DND-41 (cell line): ENCODE measurements at regions not wholly inside any gene's neighbourhood (a gene's known extent, or its start where the extent isn't known, plus 50 kb on each side); places are given as distances from the start of the nearest gene placed in this dataset.
"Not testable (repeated sequence)": the region's sequence is repeated elsewhere in the genome, so short reads cannot be mapped to it uniquely, and the experiment has no call there.

Experiments used
- ATAC-seq: fragments of 200-7000 bp; cut with Tn5 transposase; 3 replicates; pipeline ENCODE4 v1.9.1; 2021; ENCODE audit warnings: low read depth; ENCODE audit not compliant: insufficient read depth
- DNase-seq: peaks from one replicate; pipeline ENCODE4 v3.0.0-alpha.2; 2020
- H2AFZ ChIP-seq: 2 replicates; pipeline ENCODE4 v1.6.0; 2012; ENCODE audit warnings: low read depth, low read length
- H3K27ac ChIP-seq: 2 replicates; pipeline ENCODE4 v1.5.1; 2012; ENCODE audit warnings: low read length, inconsistent platforms
- H3K27me3 ChIP-seq: fragments of 200-600 bp; sonication (generic); 2 replicates; pipeline ENCODE4 v1.6.0; 2012; ENCODE audit warnings: low read length, mild to moderate bottlenecking, inconsistent platforms; ENCODE audit not compliant: insufficient read depth, poor library complexity
- H3K36me3 ChIP-seq: 2 replicates; pipeline ENCODE4 v1.5.1; 2012; ENCODE audit warnings: low read length, inconsistent platforms; ENCODE audit not compliant: insufficient read depth
- H3K4me1 ChIP-seq: 2 replicates; pipeline ENCODE4 v1.5.1; 2012; ENCODE audit warnings: mild to moderate bottlenecking, low read length; ENCODE audit not compliant: insufficient read depth
- H3K4me2 ChIP-seq: 2 replicates; pipeline ENCODE4 v1.6.0; 2012; ENCODE audit warnings: mild to moderate bottlenecking, moderate library complexity, low read length, inconsistent platforms; ENCODE audit not compliant: insufficient read depth
- H3K4me3 ChIP-seq, 2 experiments: fragments of 200-600 bp in 1 of 2; shearing (Covaris generic) in 1 of 2; 2 replicates each; pipeline ENCODE4 v1.5.1; 2012 to 2016; ENCODE audit warnings: inconsistent platforms in 2 of 2, low read length in 2 of 2, mild to moderate bottlenecking in 2 of 2, low read depth in 1 of 2, moderate library complexity in 1 of 2
- H3K79me2 ChIP-seq: 2 replicates; pipeline ENCODE4 v1.6.0; 2012; ENCODE audit warnings: low read length, inconsistent platforms; ENCODE audit not compliant: insufficient read depth
- H3K9ac ChIP-seq: 2 replicates; pipeline ENCODE4 v1.6.0; 2012; ENCODE audit warnings: low read depth, mild to moderate bottlenecking, inconsistent platforms, low read length, moderate library complexity
- H3K9me3 ChIP-seq: 2 replicates; pipeline ENCODE4 v1.5.1; 2012; ENCODE audit warnings: low read length, moderate library complexity, mild to moderate bottlenecking, inconsistent platforms; ENCODE audit not compliant: insufficient read depth, severe bottlenecking
- H4K20me1 ChIP-seq: 2 replicates; pipeline ENCODE4 v1.6.0; 2012; ENCODE audit warnings: low read length; ENCODE audit not compliant: insufficient read depth
- EZH2 ChIP-seq: IDR thresholded peaks from 3 replicates; pipeline ENCODE4 v1.6.1; 2012; ENCODE audit warnings: borderline replicate concordance, low read depth, mild to moderate bottlenecking, moderate library complexity, low read length, inconsistent platforms; ENCODE audit not compliant: severe bottlenecking
- TF ChIP-seq, protein P1 (sequence below): IDR thresholded peaks from 2 replicates; pipeline ENCODE4 v1.5.1; 2012; ENCODE audit warnings: borderline replicate concordance, low read length, moderate library complexity, mild to moderate bottlenecking; ENCODE audit not compliant: poor library complexity, severe bottlenecking; ENCODE audit errors: extremely low read depth

DNA sequence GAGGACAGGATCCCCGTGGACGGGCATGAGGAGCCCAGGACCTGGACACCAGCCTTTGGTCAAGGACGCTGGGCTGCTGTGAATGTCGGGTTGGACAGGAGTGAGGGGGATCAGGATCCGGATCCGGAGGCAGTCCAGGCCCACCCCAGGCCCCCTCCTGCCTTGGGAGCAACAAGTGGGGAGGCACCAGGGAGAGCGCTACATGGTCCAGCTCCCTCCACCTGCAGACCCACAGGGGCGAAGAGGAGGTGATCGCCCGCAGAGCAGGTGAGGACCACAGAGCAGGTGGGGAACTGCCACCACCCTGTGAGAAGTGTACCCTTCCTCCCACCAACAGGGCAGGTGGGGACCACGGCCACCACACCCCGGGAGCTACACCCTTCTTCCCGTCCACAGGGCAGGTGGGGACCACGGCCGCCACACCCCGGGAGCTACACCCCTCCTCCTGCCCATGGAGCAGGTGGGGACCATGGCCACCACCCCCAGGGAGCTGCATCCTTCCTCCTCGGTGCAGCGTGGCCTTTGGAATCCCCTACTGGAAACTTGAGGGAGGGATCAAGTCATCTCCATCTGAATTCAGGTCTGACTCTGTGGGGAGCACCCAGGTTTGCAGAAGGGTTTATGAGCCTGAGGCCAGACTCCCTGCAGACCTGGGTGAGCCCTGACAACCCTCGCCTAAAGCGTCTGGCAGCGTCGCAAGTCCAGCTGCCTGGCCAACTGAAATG is 141.0 kb downstream of the BRD1 start:
- no peak overlapping the region for H2AFZ ChIP-seq
- no peak for ATAC-seq

DNA sequence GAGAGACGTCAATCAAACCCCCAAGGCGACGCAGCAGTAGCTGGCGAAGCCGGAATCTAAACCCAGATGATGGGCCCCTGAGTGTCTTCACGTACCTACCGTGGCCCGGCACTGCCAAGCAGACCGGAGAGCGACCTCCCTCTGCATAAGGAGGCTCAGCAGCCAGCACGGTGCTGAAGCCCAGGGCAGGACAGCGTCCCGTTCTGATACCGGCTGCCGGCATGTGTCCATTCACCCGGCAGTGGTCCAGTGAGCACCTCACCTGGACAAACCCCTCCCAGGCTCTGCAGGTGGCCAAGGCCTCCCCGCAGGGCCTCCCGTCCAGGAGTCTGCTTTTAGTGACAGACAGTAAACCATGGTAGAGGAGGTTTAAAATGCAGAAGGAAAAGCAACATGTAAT is 142.0 kb downstream of the BRD1 start:
- Histone ChIP-seq H2AFZ (no peak overlapping the region), H3K9ac (no peak overlapping the region), H3K9me3 (no peaks in the 10 kb centered on the region), H3K4me3 (no peak overlapping the region), H4K20me1 (no peaks in the 10 kb centered on the region), H3K4me2 (no peak overlapping the region), H3K36me3 (no peaks in the 10 kb centered on the region), H3K27me3 (no peaks in the 10 kb centered on the region), H3K79me2 (no peaks in the 10 kb centered on the region), H3K4me1 (no peaks in the 10 kb centered on the region), H3K27ac (no peak overlapping the region)
- DNase-seq (no peak), ATAC-seq (no peak)
- no peak for TF ChIP-seq EZH2
- TF ChIP-seq, protein P1, sequence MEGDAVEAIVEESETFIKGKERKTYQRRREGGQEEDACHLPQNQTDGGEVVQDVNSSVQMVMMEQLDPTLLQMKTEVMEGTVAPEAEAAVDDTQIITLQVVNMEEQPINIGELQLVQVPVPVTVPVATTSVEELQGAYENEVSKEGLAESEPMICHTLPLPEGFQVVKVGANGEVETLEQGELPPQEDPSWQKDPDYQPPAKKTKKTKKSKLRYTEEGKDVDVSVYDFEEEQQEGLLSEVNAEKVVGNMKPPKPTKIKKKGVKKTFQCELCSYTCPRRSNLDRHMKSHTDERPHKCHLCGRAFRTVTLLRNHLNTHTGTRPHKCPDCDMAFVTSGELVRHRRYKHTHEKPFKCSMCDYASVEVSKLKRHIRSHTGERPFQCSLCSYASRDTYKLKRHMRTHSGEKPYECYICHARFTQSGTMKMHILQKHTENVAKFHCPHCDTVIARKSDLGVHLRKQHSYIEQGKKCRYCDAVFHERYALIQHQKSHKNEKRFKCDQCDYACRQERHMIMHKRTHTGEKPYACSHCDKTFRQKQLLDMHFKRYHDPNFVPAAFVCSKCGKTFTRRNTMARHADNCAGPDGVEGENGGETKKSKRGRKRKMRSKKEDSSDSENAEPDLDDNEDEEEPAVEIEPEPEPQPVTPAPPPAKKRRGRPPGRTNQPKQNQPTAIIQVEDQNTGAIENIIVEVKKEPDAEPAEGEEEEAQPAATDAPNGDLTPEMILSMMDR, result no peak

More for the DNA sequence above, 141.0 kb downstream of the BRD1 start:
- H3K27ac ChIP-seq, result no peak overlapping the region
- no peaks in the 10 kb centered on the region for H3K27me3 ChIP-seq
- H3K79me2 ChIP-seq, result no peaks in the 10 kb centered on the region
- no peaks in the 10 kb centered on the region for H3K9me3 ChIP-seq
- H3K36me3 ChIP-seq, result no peaks in the 10 kb centered on the region
- H3K4me1 ChIP-seq, result no peaks in the 10 kb centered on the region
- no peak overlapping the region for H3K4me3 ChIP-seq
- no peak overlapping the region for H3K4me2 ChIP-seq
- DNase-seq, result no peak
- H4K20me1 ChIP-seq, result no peaks in the 10 kb centered on the region
- no peak for TF ChIP-seq EZH2
- TF ChIP-seq, protein P1, result no peak
- H3K9ac ChIP-seq, result no peak overlapping the region

DNA sequence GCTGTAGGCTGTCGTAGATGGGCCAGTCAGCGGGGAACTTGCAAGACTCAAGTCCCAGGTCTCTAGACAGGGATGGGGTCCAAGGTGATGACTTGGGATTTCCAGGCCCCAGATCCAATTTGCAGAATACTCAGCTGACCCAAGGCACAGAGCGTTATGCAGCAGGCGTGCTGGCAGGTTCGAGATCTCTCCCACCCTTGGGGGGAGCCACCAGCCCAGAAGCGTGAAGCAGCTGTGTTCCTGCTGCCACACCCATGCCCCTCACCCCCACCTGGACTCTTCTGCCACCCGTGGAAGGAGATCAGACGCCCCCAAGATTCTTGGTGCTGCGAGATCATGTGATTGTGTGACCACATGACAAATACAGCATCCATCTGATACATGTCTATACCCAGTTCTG is 142.6 kb downstream of the BRD1 start:
- H3K4me3 ChIP-seq, result no peak overlapping the region
- H3K36me3 ChIP-seq, result no peaks in the 10 kb centered on the region
- ATAC-seq (no peak), DNase-seq (no peak)
- no peaks in the 10 kb centered on the region for H3K9me3 ChIP-seq
- H3K4me1 ChIP-seq, result no peaks in the 10 kb centered on the region
- H3K27me3 ChIP-seq, result no peaks in the 10 kb centered on the region
- H3K4me2 ChIP-seq, result no peak overlapping the region
- no peak overlapping the region for H3K27ac ChIP-seq
- no peak overlapping the region for H3K9ac ChIP-seq
- no peaks in the 10 kb centered on the region for H4K20me1 ChIP-seq
- no peaks in the 10 kb centered on the region for H3K79me2 ChIP-seq
- TF ChIP-seq, protein P1, result no peak
- TF ChIP-seq EZH2, result no peak
- H2AFZ ChIP-seq, result no peak overlapping the region

DNA sequence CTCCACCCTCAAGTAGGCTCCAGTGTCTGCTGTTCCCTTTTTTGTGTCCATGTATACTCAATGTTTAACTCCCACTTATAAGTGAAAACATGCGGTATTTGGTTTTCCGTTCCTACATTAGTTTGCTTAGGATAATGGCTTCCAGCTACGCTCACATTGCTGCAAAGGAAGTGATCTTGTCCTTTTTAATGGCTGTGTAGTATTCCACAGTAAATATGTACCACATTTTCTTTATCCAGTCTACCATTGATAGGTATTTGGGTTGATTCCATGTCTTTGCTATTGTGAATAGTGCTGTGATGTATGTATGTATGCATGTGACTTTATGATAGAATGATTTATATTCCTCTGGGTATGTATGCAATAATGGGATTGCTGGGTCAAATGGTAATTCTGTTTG is 144.6 kb downstream of the BRD1 start:
- Histone ChIP-seq H3K4me1 (no peaks in the 10 kb centered on the region), H3K27me3 (peaks cover 13% of the 10 kb centered on the region), H3K4me3 (no peak overlapping the region), H3K4me2 (no peak overlapping the region), H3K36me3 (no peaks in the 10 kb centered on the region), H2AFZ (no peak overlapping the region), H3K9ac (no peak overlapping the region), H3K9me3 (no peaks in the 10 kb centered on the region), H4K20me1 (no peaks in the 10 kb centered on the region), H3K79me2 (no peaks in the 10 kb centered on the region), H3K27ac (no peak overlapping the region)
- TF ChIP-seq EZH2, result no peak
- TF ChIP-seq, protein P1, result no peak
- no peak for DNase-seq
- ATAC-seq, result no peak

DNA sequence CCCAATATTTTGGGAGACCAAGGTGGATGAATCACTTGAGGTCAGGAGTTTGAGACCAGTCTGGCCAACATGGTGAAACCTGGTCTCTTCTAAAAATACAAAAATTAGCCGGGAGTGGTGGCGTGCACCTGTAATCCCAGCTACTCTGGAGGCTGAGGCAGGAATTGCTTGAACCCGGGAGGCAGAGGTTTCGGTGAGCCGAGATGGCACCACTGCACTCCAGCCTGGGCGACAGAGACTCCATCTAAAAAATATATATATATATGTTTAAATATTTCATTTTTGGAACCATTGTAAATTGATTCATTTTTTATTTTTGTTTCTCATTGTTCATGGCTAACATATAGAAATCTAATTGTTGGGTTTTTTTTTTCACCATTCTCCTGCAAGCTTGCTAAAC is 146.9 kb downstream of the BRD1 start:
- ATAC-seq, H3K9me3 ChIP-seq, H3K4me3 ChIP-seq, H3K36me3 ChIP-seq, H3K4me2 ChIP-seq, DNase-seq, H4K20me1 ChIP-seq, H3K9ac ChIP-seq, H3K79me2 ChIP-seq, H3K4me1 ChIP-seq, H3K27ac ChIP-seq, H2AFZ ChIP-seq: not testable (repeated sequence)
- peaks cover 13% of the 10 kb centered on the region for H3K27me3 ChIP-seq
